ENCODE measurements at regions not wholly inside any gene's neighbourhood (a gene's known extent, or its start where the extent isn't known, plus 50 kb on each side); places are given as distances from the start of the nearest gene placed in this dataset.

DNA sequence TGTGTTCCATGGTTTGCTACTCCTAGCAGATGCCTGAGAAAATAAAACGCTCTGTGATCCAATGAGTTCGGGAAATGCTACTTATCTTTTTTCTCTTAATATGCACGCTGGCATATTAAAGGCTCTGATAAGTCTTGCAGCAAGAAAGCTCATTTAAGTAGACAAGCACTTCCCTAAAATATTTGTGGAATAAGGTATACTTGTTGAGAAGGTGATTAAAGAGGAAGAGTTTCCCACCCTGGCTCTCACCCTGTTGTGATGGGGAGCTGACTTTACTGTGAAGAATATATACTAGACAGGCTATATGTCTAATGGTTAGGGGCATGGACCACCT is 279.4 kb downstream of the RPS24 start:
- TF ChIP-seq, protein P1, sequence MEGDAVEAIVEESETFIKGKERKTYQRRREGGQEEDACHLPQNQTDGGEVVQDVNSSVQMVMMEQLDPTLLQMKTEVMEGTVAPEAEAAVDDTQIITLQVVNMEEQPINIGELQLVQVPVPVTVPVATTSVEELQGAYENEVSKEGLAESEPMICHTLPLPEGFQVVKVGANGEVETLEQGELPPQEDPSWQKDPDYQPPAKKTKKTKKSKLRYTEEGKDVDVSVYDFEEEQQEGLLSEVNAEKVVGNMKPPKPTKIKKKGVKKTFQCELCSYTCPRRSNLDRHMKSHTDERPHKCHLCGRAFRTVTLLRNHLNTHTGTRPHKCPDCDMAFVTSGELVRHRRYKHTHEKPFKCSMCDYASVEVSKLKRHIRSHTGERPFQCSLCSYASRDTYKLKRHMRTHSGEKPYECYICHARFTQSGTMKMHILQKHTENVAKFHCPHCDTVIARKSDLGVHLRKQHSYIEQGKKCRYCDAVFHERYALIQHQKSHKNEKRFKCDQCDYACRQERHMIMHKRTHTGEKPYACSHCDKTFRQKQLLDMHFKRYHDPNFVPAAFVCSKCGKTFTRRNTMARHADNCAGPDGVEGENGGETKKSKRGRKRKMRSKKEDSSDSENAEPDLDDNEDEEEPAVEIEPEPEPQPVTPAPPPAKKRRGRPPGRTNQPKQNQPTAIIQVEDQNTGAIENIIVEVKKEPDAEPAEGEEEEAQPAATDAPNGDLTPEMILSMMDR (conservative IDR thresholded peaks at IDR 0.05 in 1 of 2, IDR thresholded peaks at IDR 0.05 in 1 of 2; ENCODE audit: low read depth in 1 of 2, low read length in 2 of 2): no peak
- TF ChIP-seq EZH2 (IDR thresholded peaks at IDR 0.05; ENCODE audit: low read length, missing control alignments): no peak
